ENCODE measurements at regions not wholly inside any gene's neighbourhood (a gene's known extent, or its start where the extent isn't known, plus 50 kb on each side); places are given as distances from the start of the nearest gene placed in this dataset.

DNA sequence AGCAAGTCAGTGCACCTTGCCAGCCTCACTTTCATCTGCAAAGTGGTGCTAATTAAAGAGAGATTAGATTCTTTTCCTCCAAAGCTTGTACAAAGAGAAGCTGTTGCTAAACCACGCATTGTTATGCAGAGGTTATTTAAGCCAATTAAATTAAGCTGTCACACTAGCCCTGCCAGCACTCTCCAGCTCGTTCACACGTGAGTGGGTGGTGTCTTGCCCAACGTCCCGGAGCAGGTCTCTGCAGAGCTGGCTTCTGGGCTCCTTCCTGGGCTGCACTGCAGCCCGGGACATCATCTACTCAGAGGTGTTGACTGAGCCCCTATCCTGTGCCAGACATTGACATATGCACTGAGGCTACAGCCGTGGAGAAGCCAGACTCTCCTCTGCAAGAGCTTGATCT lies 401.6 kb upstream of the SULF2 start:
- TF ChIP-seq, protein P1, sequence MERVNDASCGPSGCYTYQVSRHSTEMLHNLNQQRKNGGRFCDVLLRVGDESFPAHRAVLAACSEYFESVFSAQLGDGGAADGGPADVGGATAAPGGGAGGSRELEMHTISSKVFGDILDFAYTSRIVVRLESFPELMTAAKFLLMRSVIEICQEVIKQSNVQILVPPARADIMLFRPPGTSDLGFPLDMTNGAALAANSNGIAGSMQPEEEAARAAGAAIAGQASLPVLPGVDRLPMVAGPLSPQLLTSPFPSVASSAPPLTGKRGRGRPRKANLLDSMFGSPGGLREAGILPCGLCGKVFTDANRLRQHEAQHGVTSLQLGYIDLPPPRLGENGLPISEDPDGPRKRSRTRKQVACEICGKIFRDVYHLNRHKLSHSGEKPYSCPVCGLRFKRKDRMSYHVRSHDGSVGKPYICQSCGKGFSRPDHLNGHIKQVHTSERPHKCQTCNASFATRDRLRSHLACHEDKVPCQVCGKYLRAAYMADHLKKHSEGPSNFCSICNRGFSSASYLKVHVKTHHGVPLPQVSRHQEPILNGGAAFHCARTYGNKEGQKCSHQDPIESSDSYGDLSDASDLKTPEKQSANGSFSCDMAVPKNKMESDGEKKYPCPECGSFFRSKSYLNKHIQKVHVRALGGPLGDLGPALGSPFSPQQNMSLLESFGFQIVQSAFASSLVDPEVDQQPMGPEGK (CRISPR knock-in tag; IDR thresholded peaks at IDR 0.05; ENCODE audit: borderline replicate concordance) = no peak
- no peak for TF ChIP-seq SNAI2 (CRISPR knock-in tag; IDR thresholded peaks at IDR 0.05)
- TF ChIP-seq, protein P2, sequence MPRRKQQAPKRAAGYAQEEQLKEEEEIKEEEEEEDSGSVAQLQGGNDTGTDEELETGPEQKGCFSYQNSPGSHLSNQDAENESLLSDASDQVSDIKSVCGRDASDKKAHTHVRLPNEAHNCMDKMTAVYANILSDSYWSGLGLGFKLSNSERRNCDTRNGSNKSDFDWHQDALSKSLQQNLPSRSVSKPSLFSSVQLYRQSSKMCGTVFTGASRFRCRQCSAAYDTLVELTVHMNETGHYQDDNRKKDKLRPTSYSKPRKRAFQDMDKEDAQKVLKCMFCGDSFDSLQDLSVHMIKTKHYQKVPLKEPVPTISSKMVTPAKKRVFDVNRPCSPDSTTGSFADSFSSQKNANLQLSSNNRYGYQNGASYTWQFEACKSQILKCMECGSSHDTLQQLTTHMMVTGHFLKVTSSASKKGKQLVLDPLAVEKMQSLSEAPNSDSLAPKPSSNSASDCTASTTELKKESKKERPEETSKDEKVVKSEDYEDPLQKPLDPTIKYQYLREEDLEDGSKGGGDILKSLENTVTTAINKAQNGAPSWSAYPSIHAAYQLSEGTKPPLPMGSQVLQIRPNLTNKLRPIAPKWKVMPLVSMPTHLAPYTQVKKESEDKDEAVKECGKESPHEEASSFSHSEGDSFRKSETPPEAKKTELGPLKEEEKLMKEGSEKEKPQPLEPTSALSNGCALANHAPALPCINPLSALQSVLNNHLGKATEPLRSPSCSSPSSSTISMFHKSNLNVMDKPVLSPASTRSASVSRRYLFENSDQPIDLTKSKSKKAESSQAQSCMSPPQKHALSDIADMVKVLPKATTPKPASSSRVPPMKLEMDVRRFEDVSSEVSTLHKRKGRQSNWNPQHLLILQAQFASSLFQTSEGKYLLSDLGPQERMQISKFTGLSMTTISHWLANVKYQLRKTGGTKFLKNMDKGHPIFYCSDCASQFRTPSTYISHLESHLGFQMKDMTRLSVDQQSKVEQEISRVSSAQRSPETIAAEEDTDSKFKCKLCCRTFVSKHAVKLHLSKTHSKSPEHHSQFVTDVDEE (CRISPR knock-in tag; IDR thresholded peaks at IDR 0.05) = no peak

All from SK-N-SH treated with all-trans-retinoic acid at 6 μM for 48 hours (cell line).